Vagina (tissue), 2 donors: ENCODE measurements at regions not wholly inside any gene's neighbourhood (a gene's known extent, or its start where the extent isn't known, plus 50 kb on each side); places are given as distances from the start of the nearest gene placed in this dataset.

ENCODE experiments used
- POLR2A ChIP-seq, 2 donors: fragments of 450-650 bp; IDR thresholded peaks; one replicate each; pipeline ENCODE4 v1.6.1; 2017; ENCODE audit warnings: antibody characterized with exemption in 2 of 2, mild to moderate bottlenecking in 2 of 2, moderate library complexity in 2 of 2
- POLR2AphosphoS5 ChIP-seq, 2 donors: sonication (generic); formaldehyde crosslinking; IDR thresholded peaks; one replicate each; pipeline ENCODE4 v1.9.0; 2017; ENCODE audit warnings: antibody characterized with exemption in 2 of 2, mild to moderate bottlenecking in 2 of 2, low read depth in 1 of 2; ENCODE audit not compliant: insufficient read depth in 1 of 2

DNA sequence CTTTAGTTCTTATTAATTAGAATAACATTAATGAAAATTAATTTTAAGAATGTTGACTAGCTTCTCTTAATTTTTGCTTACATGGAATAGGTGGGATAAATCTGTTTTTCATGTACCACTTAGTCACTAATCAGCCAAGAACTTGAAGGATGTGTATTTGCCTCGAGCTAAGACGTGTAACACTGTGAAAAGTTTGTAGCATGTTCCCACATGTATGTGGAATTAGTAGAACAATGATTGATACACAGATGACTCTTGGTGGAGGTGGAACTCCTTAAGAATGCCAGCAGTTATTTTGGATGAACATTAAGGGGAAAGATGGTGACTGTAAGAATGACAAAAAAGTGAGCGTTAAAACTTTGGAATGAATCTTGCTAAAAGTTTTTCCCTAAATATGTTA, 435.7 kb upstream of the MDGA2 start:
- no peak for TF ChIP-seq POLR2AphosphoS5 (IDR thresholded peaks at IDR 0.05; ENCODE audit: insufficient read depth in 1 of 2, low read depth in 1 of 2)
- TF ChIP-seq POLR2A (IDR thresholded peaks at IDR 0.05): no peak
